Heart left ventricle (tissue), 16 donors: ENCODE measurements at regions not wholly inside any gene's neighbourhood (a gene's known extent, or its start where the extent isn't known, plus 50 kb on each side); places are given as distances from the start of the nearest gene placed in this dataset.

Experiments used
- ATAC-seq, 4 donors: fragments of 200-7000 bp; cut with Tn5 transposase; one replicate each; pipeline ENCODE4 v1.9.1; 2020 to 2022; ENCODE audit warnings: moderate library complexity in 4 of 4, mild to moderate bottlenecking in 3 of 4, moderate number of reproducible peaks in 1 of 4
- DNase-seq, 5 donors: peaks; one replicate each; pipeline ENCODE4 v3.0.0-alpha.2; 2020
- H3K27ac ChIP-seq, 12 donors: fragments of 200-600 bp; sonication (generic) in 4 of 12; one replicate each; pipeline versions ENCODE4 v1.5.0 to v1.8.0; 2016 to 2022; ENCODE audit warnings: mild to moderate bottlenecking in 2 of 12
- H3K27me3 ChIP-seq, 9 donors: fragments of 200-600 bp; sonication (generic) in 2 of 9; one replicate each; pipeline versions ENCODE4 v1.5.1 to v1.8.0; 2016 to 2022; ENCODE audit warnings: mild to moderate bottlenecking in 3 of 9
- H3K36me3 ChIP-seq, 9 donors: fragments of 200-600 bp; sonication (generic) in 2 of 9; one replicate each; pipeline versions ENCODE4 v1.5.0 to v1.8.0; 2018 to 2022; ENCODE audit warnings: mild to moderate bottlenecking in 2 of 9
- H3K4me1 ChIP-seq, 12 donors: fragments of 200-600 bp; sonication (generic) in 4 of 12; one replicate each; pipeline versions ENCODE4 v1.5.0 to v1.8.0; 2016 to 2022; ENCODE audit warnings: mild to moderate bottlenecking in 3 of 12
- H3K4me3 ChIP-seq, 12 donors: fragments of 200-600 bp; sonication (generic) in 4 of 12; one replicate each; pipeline versions ENCODE4 v1.5.0 to v1.8.0; 2017 to 2022; ENCODE audit warnings: mild to moderate bottlenecking in 9 of 12, moderate library complexity in 4 of 12
- H3K9me3 ChIP-seq, 12 donors: fragments of 200-600 bp; sonication (generic) in 4 of 12; one replicate each; pipeline versions ENCODE4 v1.5.0 to v1.8.0; 2016 to 2022; ENCODE audit warnings: mild to moderate bottlenecking in 1 of 12
- CTCF ChIP-seq, 12 donors: fragments of 200-600 bp; sonication (generic) in 4 of 12; IDR thresholded peaks; one replicate each; pipeline versions ENCODE4 v1.5.0 to v1.8.0; 2018 to 2022; ENCODE audit warnings: antibody characterized with exemption in 12 of 12, mild to moderate bottlenecking in 5 of 12
- POLR2A ChIP-seq, 2 donors: fragments of 450-650 bp; IDR thresholded peaks; one replicate each; pipeline ENCODE4 v1.6.1; 2017; ENCODE audit warnings: antibody characterized with exemption in 2 of 2, mild to moderate bottlenecking in 2 of 2, moderate library complexity in 2 of 2
- WGBS, 4 donors: extraction: QIAGEN DNeasy Blood & Tissue Kit in 2 of 4; methylation state at CpG; one replicate each; pipeline versions ENCODE4 v1.1.5 to v1.1.7; 2013 to 2018; 5-methylcytosine and 5-hydroxymethylcytosine counted together
- intact Hi-C, 10 donors: fragments of 100-400 bp; cut with DNase I; formaldehyde crosslinking; loops; one replicate each; pipeline versions ENCODE4 v1.11.1 to v1.14.2; 2022
- donor health status: ischemic (EF 13 %, LVEDD 7.1; RV severe dilation, severe dysfunction).
- donor health status: healthy with polysubstance abuse.
- donor health status: DM: no; HTN: yes; CAD: no.
- donor health status: DM: no; HTN: no; CAD: no.
- donor health status: ischemic (EF 25% LVEDD 6.9; RV normal size, moderate dysfunction).
- donor health status: ischemic (EF 25% LVEDD 5.7; RV mildly dilated, moderate dysfunction).
- donor health status: healthy.
- donor health status: DM: yes; HTN: yes; CAD: no.
- donor health status: ischemic (EF 35%, LVEDD 5.7; RV mildly dilated, moderate dysfunction).
- donor health status: nonischemic (EF 11% LVEDD 7.7; RV severe dilation, severe dysfunction).
- donor health status: DM: yes; HTN: yes; CAD: no.
- donor health status: PGD.
- donor health status: ischemic (EF 29% LVEDD 5.4; RV normal size, mild dysfunction).
- donor health status: nonischemic (EF 23%, LVEDD 6.1; RV moderate dilation, normal function).

- no peak for TF ChIP-seq POLR2A (IDR thresholded peaks at IDR 0.05)
- TF ChIP-seq CTCF (IDR thresholded peaks at IDR 0.05) = no peak
- no peak overlapping the region for H3K27ac ChIP-seq
- no peaks in the 10 kb centered on the region for H3K36me3 ChIP-seq
- ATAC-seq = no peak
- intact Hi-C loops = no loop called here
- H3K9me3 ChIP-seq = peaks cover 0 to 27% (median 4%) of the 10 kb centered on the region in 12 donors
- no peak overlapping the region for H3K4me3 ChIP-seq
- no peaks in the 10 kb centered on the region for H3K27me3 ChIP-seq
- WGBS, 4 donors = 55 to 85% (median 68%) methylated on average over 2 of the region's 2 CpGs
- H3K4me1 ChIP-seq = no peaks in the 10 kb centered on the region
- no peak for DNase-seq
Observed at GRCh38 chr2:59096973-59097372, 855.8 kb upstream of the FANCL start.

GRCh38 chr2:59093571-59093970, 852.4 kb upstream of the FANCL start:
- DNase-seq = no peak
- Histone ChIP-seq H3K36me3 (no peaks in the 10 kb centered on the region), H3K27me3 (no peaks in the 10 kb centered on the region), H3K4me1 (no peaks in the 10 kb centered on the region), H3K4me3 (no peak overlapping the region), H3K27ac (no peak overlapping the region), H3K9me3 (peaks cover 0 to 20% (median 0%) of the 10 kb centered on the region in 12 donors)
- ATAC-seq = no peak
- intact Hi-C loops = no loop called here
- no peak for TF ChIP-seq POLR2A (IDR thresholded peaks at IDR 0.05)
- 75 to 83% (median 80%) methylated on average over 4 of the region's 4 CpGs for WGBS, 4 donors

GRCh38 chr2:59084326-59084725, 843.2 kb upstream of the FANCL start:
- Histone ChIP-seq H3K4me3 (no peak overlapping the region), H3K27me3 (no peaks in the 10 kb centered on the region), H3K36me3 (no peaks in the 10 kb centered on the region), H3K4me1 (peaks cover 0 to 2% (median 0%) of the 10 kb centered on the region in 12 donors), H3K9me3 (peaks cover 0 to 4% (median 0%) of the 10 kb centered on the region in 12 donors), H3K27ac (no peak overlapping the region)
- ATAC-seq (no peak), DNase-seq (no peak)
- TF ChIP-seq POLR2A (IDR thresholded peaks at IDR 0.05) = no peak
- no peak for TF ChIP-seq CTCF (IDR thresholded peaks at IDR 0.05)
- WGBS, 4 donors = 25 to 44% (median 42%) methylated on average over 6 of the region's 6 CpGs
- intact Hi-C loops = no loop called here

GRCh38 chr2:59083075-59083828, 842.1 kb upstream of the FANCL start:
- Histone ChIP-seq H3K4me3 (no peak overlapping the region), H3K4me1 (peaks cover 0 to 2% (median 0%) of the 10 kb centered on the region in 12 donors), H3K27me3 (no peaks in the 10 kb centered on the region), H3K9me3 (peaks cover 0 to 4% (median 0%) of the 10 kb centered on the region in 12 donors), H3K36me3 (no peaks in the 10 kb centered on the region), H3K27ac (no peak overlapping the region)
- ATAC-seq (no peak), DNase-seq (no peak)
- TF ChIP-seq POLR2A (IDR thresholded peaks at IDR 0.05) = no peak
- no peak for TF ChIP-seq CTCF (IDR thresholded peaks at IDR 0.05)
- intact Hi-C loops = no loop called here
- 66 to 73% (median 68%) methylated on average over 5 of the region's 5 CpGs for WGBS, 4 donors

GRCh38 chr2:59082657-59083056, 841.5 kb upstream of the FANCL start:
- WGBS, 4 donors = 66 to 72% (median 70%) methylated on average over 5 of the region's 5 CpGs
- H3K27me3 ChIP-seq = no peaks in the 10 kb centered on the region

More at GRCh38 chr2:59082657-59083056, 841.5 kb upstream of the FANCL start:
- ATAC-seq (no peak), DNase-seq (no peak)
- Histone ChIP-seq H3K4me1 (peaks cover 0 to 2% (median 0%) of the 10 kb centered on the region in 12 donors), H3K27ac (no peak overlapping the region), H3K4me3 (no peak overlapping the region), H3K9me3 (no peaks in the 10 kb centered on the region), H3K36me3 (no peaks in the 10 kb centered on the region)
- intact Hi-C loops = no loop called here
- TF ChIP-seq CTCF (IDR thresholded peaks at IDR 0.05) = no peak
- no peak for TF ChIP-seq POLR2A (IDR thresholded peaks at IDR 0.05)
